Adipose tissue (tissue), 3 donors: ENCODE measurements at regions not wholly inside any gene's neighbourhood (a gene's known extent, or its start where the extent isn't known, plus 50 kb on each side); places are given as distances from the start of the nearest gene placed in this dataset.

ENCODE experiments used
- H3K27ac ChIP-seq: one replicate; pipeline ENCODE4 v1.5.1; 2013; ENCODE audit warnings: low read depth, low read length
- WGBS, 3 donors: extraction: QIAGEN DNeasy Blood & Tissue Kit; methylation state at CpG; one replicate each; pipeline ENCODE4 v1.1.7; 2013; 5-methylcytosine and 5-hydroxymethylcytosine counted together
- donor health status: healthy with polysubstance abuse.
- donor health status: Bipolar disorder and iron deficiency.
- donor health status: healthy.

DNA sequence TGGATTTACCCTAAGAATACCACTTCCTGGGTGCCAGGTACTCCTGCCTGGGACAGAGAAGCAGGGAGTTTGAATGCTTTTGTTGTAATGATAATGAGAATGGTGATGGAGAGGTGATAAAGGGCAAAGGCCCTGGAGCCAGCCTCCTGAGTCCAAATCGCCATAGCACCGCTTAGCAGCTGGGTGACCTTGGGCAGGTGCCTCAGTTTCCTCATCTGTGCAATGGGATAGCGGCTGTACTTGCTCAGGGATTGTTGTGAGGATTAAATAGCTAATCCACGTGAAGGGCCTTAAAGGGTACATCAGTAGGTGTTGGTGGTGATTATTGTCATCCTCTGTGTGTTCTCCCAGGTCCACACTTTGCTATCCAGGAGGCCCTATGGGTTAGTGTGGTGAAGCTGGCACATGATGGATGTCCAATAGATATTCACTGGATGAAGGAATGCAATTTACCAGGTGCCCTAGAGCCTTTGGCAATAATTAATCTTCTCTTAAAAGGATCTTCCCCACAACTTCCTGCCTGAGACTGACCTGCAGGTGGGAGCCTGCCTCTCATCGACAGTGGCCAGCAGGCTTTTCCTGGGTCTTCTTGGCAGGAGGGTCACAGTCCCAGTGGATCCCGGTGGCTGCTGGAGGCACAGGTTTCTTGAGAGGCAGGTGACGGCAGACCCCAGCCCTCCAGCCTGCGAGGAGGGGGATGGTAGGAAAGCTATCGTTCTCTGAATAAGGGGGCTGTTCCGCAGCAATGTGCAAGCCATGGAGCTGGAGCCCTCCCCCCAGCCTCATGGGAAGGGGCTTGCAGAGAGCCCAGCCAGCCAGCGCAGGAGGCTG lies 160.2 kb downstream of the MACROH2A1 start:
- no peak overlapping the region for H3K27ac ChIP-seq
- WGBS, 3 donors: 64 to 79% (median 78%) methylated on average over 11 of the region's 11 CpGs

DNA sequence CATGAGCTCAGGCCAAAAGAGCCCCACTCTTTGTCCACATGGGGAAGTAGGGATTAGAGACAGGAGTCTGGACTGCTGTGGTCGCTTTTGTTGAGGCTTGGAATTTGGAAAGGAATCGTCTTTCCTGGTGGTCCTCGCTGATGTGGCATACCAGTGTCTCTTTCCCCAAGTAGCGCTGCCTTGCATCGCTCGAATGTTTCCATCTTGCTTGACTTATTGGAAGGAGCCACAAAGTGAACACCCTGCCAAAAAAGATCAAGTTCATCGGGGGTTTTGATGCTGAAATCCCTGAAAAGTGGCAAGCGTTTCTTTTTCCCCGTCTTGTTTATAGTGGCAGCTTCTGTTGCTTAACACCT lies 161.3 kb downstream of the MACROH2A1 start:
- 76 to 87% (median 87%) methylated on average over 9 of the region's 9 CpGs for whole genome bisulfite sequencing, 3 donors
- no peak overlapping the region for H3K27ac ChIP-seq

DNA sequence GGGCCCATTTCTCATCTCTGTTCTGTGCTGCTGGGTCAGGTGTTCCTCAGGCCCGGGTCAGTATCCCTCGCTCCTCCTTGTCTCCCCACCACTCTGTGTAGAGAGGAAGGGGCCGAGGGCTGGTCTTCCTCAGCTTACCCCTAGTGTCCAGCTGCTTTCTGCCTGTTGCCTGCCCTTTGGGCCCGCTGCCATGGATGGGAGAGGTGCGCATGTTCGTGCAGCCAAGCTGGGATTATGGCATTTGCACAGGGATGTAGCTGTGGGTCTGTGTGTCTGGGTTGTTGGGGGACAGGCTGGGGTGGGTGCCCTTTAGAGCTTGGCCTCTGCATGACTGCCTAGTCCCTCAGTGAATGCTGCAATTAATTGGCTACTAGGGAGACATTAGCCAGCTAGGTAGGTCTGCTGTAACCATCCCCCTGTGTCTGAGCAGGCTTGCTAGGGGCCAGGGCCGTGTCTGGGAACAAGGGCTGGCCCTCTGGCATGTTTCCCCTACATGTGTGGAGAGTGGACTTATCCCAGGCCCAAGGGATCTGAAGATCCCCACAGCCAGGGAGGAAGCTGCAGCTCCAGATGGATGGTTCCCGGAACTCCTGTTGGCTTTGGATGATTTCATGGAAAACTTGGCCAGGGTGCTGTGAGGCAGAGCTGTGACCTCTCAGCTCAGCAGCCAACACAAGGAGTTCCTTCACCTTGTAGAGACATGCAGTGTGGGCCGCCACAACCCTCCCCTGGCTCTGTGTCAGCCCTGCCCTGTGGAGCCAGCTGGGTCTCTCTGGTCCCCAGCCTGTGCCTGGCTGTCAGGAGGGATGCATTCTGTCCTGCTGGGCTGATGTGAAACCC lies 161.9 kb downstream of the MACROH2A1 start:
- no peak overlapping the region for H3K27ac ChIP-seq
- WGBS, 3 donors: 65 to 73% (median 73%) methylated on average over 9 of the region's 9 CpGs

DNA sequence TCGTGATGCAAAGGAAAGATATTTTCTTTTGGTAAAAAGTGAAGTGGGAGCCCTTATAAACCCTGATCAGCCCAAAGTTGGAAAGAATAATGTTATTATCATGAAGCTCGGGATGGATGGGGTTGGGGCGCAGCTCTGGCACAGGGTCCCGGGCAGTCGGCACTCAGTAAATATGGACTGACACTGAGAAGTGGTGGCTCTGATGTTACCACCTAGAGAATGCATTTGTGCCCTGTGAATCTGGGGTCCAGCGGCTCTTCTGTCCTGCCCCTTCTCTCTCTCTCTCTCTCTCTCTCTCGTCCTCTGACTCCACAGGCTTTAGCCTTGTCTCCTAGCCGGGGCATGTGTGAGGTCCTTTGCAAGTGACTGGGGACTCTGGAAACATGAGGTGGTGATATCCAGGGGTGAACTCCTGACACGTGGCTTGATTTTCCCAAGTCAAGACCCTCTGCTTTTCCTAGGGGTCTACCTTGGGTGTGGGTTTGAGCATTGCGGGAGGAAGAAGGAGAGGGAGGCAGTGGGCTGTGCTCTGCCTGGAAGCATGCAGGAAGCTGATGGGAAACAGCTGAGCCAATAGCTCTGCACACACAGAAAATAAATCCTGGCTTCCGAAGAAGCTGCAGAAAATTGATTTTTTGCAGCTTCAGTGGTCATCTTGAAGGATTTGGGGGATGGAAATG lies 162.7 kb downstream of the MACROH2A1 start:
- H3K27ac ChIP-seq: no peak overlapping the region
- 66 to 78% (median 69%) methylated on average over 11 of the region's 11 CpGs for WGBS, 3 donors

DNA sequence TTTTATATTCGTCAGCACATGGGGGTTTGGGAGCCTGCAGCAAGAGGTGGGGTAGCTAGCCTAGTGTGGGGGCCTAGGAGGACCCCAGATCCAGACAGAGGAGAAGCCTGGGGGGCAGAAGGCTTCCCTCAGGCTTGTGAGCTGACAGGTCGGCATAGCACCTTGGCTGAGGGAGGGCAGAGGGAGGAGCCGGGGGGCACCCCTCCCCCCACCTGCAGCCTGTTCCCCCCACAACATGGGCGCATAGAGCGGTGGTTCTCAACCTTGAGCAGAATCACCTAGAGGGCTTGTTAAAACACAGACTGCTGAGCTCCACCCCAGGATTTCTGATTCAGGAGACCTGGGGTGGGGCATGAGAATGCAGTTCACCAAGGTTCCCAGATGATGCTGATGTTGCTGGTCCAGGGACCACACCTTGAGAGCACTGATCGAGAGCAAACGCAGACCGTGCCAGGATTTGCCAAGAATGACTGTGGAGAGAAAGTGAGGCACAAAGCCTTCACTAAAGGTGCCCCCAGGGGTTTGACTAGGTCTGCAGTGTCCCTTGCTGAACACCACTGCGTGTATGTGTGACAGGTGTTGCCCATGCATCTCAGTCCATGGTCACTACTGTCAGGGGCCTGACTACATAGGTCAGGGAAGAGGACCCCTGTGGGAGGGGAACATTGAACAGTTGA lies 163.3 kb downstream of the MACROH2A1 start:
- H3K27ac ChIP-seq: no peak overlapping the region
- WGBS, 3 donors: 68 to 93% (median 90%) methylated on average over 9 of the region's 9 CpGs

DNA sequence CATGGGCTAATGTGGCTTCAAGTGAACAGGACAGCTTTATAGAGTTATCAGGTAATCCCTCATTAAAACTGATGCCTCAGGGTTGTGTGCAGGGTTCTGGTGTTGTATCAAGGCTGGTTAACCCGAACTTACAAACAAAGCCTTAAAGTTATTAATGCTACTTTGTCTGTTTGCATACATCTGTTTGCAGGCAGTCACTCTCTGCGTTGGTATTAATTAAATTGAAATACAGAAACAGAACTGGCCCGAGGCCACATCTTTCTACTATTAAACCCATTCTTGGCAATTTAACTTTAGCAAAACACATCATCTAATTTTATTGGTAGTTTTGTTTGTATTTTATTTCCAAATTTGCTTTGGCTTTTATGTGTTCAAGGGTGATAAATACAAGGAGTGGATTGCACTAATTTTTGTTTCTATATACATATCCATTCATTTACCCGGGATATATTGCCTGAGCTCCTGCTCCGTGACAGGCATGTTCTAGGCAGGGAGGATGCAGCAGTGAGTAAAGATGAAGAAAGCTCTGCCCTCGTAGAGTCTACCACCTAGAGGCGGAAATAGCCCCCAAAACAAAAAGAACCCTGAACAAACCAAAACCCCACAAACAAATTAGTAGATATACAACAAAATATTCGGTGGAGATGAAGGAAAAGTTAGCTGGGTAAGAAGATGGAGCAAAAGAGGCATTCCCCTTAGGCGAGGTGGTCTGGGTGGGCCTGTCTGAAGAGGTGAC lies 164.2 kb downstream of the MACROH2A1 start:
- no peak overlapping the region for H3K27ac ChIP-seq
- 74 to 87% (median 87%) methylated on average over 9 of the region's 9 CpGs for WGBS, 3 donors

DNA sequence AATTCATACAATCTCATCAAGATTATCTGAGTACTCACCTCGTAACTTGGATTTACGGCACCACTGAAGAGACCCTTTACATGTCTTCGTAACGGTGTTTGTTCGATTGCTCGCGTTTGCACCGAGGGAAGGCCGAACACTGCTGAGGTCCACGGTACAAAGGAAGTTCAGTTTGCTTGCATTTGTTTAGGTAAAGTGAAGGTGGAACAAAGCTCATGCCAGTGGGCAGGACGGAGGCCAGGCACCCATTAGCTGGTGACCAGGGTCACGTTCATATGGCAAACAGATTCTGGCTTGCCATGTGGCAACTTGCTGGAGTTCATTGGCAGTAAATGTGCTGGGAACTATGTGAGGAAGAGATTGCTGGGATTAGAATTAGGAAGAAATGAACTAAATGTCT lies 164.8 kb downstream of the MACROH2A1 start:
- 83 to 94% (median 90%) methylated on average over 12 of the region's 12 CpGs for WGBS, 3 donors
- no peak overlapping the region for H3K27ac ChIP-seq

DNA sequence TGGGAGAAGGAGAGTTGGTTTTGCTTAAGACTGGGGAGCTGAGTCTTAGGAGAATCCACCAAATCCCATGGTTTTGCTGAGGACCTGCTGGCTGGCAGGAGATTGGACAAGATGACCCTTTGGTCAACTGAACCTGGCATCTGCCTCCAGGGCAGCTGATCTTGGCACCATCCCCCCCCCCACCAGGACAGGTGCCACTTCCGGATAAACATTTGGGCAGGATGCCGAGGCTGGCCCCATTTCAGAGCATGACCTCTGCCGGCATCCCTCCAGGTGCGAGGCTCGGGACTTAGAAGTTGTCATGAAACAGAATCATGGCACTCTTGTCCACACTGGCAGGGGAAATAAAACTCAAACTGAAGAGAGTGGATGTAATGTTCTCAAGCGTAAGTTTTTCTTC lies 165.6 kb downstream of the MACROH2A1 start:
- no peak overlapping the region for H3K27ac ChIP-seq
- WGBS, 3 donors: 72 to 91% (median 91%) methylated on average over 6 of the region's 6 CpGs

DNA sequence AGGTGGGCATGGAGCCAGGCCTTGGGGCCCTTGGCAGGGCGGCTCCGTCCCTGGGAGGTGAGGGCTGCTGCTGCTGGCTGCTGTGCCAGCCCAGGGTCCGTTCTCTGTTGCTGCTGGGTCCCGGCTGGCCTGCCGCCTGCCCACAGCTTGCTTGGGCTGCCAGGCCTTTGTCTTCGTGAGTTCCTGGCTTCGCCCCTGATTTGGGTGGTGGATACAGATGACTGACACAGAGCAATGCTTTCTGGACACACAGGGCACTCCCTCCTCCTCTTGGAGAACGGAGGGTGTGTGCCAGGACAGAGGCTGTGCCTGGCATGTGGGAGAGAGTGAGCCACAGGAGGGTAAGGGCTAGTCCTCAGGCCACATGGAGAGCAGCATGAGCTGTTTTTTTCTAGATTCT lies 166.1 kb downstream of the MACROH2A1 start:
- 54 to 81% (median 73%) methylated on average over 8 of the region's 8 CpGs for WGBS, 3 donors

DNA sequence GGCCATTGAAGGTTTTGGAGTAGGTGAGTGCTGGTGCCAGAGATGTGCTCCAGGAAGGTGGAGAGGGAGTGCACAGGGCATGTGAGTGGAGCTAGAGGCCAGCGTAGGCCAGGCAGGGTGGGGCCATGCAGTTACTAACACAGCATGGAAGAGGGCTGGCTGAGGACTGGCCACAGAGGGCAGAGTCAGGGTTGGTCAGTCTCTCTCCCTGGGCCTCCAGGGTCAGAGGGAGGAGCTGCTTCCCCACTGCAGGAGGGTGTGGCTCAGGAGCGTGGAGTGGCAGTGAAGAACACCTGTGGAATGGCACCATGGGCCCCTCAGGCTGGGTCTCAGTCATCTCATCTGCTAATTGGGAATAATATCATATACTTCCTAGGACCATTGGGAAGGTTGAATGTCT lies 167.7 kb downstream of the MACROH2A1 start:
- H3K27ac ChIP-seq: no peak overlapping the region
- 84 to 97% (median 91%) methylated on average over 2 of the region's 2 CpGs for WGBS, 3 donors

More for the DNA sequence above, 166.1 kb downstream of the MACROH2A1 start:
- H3K27ac ChIP-seq: no peak overlapping the region

DNA sequence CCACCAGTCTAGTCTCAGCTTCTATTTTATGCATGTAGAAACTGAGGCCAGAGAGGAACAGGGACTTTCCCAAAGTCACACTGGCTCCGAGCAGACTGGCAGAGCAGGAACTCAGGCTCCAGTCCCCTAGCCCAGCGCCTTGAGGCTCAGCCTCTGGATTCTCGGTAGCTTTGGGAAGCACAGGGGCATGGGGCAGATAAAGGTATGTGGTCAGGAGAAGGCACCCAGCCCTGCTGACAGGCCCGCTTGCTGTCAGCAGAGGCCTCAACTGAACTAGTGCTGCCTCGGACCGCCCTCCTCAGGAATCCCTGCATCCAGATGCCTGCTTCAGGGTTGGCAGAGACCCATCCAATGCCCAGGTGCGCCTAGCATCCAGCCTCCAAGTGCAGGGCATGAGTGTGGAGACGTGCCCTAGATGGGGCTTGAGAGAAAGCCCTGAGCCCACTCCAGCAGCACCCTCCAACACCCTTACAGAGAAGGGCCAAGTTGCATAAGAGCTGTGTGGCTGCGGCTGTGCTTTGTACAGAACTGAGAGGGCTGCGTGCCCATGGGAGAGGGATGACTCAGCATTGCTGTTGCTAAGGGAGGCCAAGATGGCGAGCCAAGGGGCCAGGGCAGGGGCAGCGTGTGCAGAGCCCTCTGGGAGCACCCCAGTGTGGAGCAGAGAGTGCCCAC lies 168.6 kb downstream of the MACROH2A1 start:
- H3K27ac ChIP-seq: no peak overlapping the region
- WGBS, 3 donors: 54 to 79% (median 55%) methylated on average over 12 of the region's 12 CpGs

DNA sequence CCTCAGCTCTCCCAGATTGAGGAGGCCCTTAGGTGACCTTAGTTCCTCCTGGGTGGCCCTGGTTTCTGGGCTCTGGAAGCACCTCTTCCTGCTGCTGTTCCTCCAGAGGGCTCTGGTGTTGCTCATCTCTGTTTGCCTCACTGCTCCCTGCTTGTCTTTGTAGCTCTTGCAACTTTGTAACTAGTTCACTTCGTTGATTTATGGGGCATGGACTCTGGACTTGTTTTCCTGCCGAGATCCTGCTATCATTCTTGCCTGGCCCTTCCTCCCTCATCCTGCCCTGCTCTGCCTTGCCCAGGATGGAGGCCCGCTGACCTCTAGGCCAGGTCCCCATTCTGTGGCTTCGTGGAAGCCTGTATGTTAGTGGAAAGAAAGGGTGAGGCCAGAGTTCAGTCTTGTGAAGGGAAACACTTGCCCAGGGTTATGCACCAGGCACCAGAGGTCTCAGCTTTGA lies 169.3 kb downstream of the MACROH2A1 start:
- WGBS, 3 donors: 58 to 78% (median 67%) methylated on average over 4 of the region's 4 CpGs
- no peak overlapping the region for H3K27ac ChIP-seq

DNA sequence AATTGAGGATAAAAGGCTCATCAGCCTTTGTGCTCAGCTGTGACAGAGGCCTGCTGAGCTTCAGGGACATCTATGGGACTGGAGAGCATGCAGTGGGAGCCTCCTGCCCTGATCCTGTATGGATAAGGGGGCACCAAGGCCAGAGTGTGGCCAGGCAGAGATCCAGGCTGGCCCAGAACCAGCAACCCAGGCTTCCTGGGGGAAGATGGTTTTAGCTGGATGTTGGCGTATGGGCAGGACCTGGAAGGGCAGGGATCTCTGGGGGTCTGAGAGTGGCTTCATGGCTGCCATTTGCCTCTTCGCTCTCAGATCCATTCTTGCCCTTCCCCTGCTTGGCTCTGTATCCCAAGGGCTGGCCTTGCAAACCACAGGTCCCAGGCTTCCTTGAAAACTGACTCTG lies 169.9 kb downstream of the MACROH2A1 start:
- 84 to 97% (median 95%) methylated on average over 2 of the region's 2 CpGs for WGBS, 3 donors
- H3K27ac ChIP-seq: no peak overlapping the region

DNA sequence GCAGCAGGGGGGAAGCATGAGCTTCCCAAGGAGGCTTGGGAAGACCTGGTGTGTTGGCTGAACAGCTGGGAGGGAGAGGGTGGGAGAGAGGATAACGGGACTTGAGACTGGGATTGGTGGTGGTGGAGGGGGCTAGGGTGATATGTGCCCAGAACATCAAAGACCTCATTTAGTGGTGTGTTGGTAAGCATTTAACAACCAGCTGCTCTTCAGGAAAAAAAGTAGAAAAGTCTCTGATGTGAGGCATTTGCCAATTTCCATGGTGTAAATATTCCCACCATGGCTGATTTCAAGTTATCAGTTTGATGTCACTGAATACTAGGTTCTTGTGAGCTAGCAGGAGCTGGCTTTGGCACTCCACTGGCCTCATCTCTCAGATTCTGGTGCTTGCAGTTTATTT lies 170.8 kb downstream of the MACROH2A1 start:
- no peak overlapping the region for H3K27ac ChIP-seq
- 94 to 100% (median 95%) methylated on average over 1 of the region's 1 CpG for WGBS, 3 donors

DNA sequence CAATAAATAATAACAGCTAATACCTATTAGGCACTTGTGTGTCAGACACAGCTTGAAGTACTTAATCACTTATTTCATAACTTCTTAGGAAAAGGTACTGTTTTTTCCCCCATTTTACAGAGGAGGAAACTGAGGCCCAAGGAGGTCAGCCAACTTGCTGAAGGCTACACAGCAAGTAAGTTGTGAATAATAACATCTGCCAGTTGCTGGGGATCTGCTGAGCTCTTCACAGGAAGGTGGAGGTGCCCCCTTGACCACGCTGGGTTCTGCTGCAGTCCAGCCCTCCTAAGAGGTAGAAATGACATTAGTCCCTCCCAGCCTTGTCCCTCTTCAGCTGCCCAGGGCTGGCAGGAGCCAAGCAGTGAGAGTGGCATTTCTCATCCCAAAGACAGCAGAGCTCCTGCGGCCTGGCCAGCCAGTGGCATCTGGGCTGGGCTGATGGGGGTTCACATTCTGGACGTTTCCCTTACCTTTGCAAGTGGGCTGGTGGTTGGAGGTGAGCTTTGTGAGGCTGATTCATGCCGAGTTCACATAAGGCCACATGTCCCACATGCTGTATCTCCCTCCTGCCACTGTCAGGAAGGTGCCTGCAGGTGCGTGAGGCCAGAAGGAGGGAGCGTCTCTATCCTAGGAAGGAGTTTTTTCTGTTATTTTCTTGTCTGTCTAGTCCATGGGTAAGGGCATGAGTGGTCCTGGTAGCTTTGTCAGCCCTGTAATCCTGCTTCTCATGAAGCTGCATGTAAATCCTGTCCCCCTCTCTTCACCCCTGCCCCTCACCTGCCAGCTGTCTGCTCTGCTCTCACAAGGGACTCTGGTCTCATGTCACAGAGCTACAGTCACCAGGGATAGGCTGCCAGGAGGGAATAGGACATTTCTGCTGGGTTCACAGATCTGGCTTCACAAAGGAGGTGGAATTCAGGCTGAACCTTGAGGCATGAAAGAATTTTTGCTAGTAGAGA lies 171.7 kb downstream of the MACROH2A1 start:
- no peak overlapping the region for H3K27ac ChIP-seq
- 65 to 76% (median 71%) methylated on average over 6 of the region's 6 CpGs for WGBS, 3 donors

DNA sequence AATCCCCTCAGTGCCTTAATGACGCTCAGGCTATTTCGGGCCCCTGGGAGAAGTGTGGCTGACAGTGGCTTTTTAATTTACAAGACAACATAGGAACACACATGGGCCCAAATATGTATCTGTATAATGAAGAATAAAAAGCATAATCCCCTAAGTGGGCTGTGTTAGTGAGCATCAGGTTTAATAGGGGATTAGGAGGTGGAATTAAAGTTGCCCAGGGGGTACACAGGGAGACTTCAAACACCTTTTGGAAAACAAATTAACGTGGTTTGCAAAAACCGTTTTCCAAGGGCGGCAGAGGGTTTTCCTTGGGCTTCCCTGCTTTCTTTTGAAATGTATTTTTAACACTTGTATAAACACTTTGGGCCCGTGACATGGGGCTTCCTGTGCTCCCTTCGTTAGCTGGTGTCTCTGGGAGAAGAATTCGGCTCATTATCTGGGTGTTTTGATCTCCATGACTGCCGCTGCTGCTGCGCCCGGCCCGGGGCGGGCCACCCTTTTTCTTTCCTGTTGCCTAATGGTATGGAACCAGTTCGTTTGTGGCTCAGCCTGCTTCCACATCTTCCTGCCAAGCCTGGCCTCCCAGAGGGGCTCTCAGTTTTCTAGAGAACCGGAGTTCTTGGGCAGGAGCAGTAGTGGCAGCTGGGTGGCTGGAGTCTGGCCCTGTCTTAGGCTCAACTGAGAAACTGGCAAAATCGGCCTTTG lies 173.0 kb downstream of the MACROH2A1 start:
- 34 to 50% (median 42%) methylated on average over 16 of the region's 16 CpGs for WGBS, 3 donors

More for the DNA sequence above, 173.0 kb downstream of the MACROH2A1 start:
- no peak overlapping the region for H3K27ac ChIP-seq
